Activated CD4-positive, alpha-beta T cell treated with anti-CD3 and anti-CD28 coated beads for 24 hours (primary cell): ENCODE measurements at regions not wholly inside any gene's neighbourhood (a gene's known extent, or its start where the extent isn't known, plus 50 kb on each side); places are given as distances from the start of the nearest gene placed in this dataset.

ENCODE experiments used
- DNase-seq, 2 donors: peaks; one replicate each; pipeline ENCODE4 v3.0.0-alpha.2; 2020; ENCODE audit warnings: low read depth in 2 of 2

GRCh38 chr16:86977076-86977676 lies 340.0 kb downstream of the C16orf95 start:
- no peak for DNase-seq

- no peak for DNase-seq
These were observed 338.7 kb downstream of the C16orf95 start for GRCh38 chr16:86978445-86979030.

DNA sequence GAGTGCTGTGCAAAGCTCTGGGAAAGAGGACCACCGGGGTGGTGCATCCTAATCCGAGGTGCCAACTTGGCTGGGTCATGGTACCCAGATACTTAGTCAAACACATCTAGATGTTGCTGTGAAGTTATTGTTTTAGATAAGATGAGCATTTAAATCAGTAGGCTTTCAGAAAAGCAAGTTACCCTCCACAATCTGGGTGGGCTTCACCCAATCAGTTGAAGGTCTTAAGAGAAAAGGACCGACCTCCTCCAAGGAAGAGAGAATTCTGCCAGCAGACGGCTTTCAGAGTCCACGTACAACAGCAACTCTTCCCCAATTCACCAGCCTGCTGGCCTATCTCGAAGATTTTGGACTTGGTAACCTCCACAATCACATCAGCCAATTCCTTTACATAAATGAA lies 338.1 kb downstream of the C16orf95 start:
- no peak for DNase-seq

GRCh38 chr16:86979984-86980553 lies 337.1 kb downstream of the C16orf95 start:
- no peak for DNase-seq

GRCh38 chr16:86980644-86981043 lies 336.5 kb downstream of the C16orf95 start:
- no peak for DNase-seq

DNA sequence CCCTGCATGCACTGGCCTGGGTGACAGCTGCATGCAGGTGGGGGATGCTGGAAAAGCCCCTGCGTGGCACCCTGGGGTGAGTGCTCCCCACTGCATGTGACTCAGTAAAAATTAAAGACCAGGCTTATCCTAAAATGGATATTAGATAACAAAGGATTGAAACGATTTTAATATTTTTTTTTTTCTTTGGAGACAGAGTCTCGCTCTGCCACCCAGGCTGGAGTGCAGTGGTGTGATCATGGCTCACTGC lies 334.9 kb downstream of the C16orf95 start:
- no peak for DNase-seq

- DNase-seq, result no peak
These were observed 334.3 kb downstream of the C16orf95 start for GRCh38 chr16:86982912-86983311.

GRCh38 chr16:86983621-86984020 lies 333.6 kb downstream of the C16orf95 start:
- no peak for DNase-seq

DNA sequence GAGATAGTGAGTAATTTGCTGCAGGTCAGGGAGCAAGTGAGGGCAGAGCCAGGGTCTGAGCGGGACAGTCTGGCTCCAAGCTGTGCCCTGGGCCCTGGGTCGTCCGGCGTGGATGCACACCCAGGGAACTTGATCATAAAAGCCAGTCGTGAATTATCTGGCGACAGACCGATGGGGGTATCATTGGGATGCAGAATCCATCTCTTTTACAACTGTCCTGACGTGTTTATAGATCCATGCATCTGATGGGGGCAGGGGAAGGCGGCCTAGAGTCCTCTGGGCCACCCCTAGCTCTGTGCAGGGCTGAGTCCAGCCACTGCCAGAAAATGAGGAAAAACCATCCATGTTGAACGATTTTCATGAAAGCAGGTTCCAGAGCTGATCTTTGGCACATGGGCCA lies 332.8 kb downstream of the C16orf95 start:
- no peak for DNase-seq

DNA sequence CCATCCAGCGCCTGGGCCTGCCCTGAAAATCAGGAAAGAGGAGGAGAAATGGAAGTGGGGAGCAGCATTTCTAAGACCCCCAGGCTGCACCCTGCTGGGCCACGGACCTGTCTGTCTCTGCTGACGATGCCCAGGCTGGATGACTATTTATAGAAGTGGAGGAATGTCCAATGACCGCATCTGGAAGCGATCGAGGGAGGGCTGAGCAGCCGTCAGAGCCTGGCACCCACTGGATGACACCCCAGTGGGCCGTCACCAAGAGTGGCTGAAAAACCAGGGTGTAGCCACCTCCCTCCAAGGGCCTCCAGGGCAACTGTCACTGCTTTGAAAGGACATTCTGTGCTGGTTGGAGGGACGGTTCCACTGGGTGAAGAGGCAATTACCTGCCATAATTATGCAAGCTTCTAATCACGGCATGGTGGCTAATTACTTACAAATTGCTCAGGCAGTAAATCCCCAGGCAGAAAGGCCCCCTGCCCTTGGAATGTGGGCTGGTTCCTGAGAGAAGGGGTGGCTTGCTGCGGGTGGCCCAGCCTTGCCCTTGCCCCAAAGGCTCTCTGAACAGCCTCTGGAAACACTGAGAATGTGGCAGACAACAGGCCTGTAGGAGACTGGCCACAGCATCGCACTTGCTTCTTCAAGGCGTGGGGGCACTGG lies 332.1 kb downstream of the C16orf95 start:
- DNase-seq, result no peak

GRCh38 chr16:86985648-86986015 lies 331.6 kb downstream of the C16orf95 start:
- no peak for DNase-seq

DNA sequence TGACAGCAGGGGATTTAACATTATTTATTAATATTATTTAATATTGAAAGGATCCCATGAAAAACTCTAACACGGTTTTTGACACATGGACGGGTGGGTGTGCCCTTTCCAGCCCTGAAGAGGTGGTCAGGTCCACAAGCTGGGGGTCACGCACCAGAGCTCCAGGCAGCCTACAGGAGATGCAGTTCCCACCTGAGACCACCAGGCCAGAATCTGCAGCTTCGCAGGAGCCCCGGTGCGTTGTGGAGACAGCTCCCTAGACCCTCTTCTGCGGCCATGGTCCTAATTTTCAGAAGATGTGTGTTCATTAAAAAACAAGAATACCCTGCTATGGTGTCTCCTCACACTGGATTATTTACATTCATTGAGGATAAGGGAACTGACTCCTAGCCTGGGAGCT lies 331.1 kb downstream of the C16orf95 start:
- no peak for DNase-seq

- DNase-seq, result no peak
These were observed 330.2 kb downstream of the C16orf95 start for GRCh38 chr16:86986809-86987487.

- no peak for DNase-seq
These were observed 329.2 kb downstream of the C16orf95 start for GRCh38 chr16:86987746-86988670.

DNA sequence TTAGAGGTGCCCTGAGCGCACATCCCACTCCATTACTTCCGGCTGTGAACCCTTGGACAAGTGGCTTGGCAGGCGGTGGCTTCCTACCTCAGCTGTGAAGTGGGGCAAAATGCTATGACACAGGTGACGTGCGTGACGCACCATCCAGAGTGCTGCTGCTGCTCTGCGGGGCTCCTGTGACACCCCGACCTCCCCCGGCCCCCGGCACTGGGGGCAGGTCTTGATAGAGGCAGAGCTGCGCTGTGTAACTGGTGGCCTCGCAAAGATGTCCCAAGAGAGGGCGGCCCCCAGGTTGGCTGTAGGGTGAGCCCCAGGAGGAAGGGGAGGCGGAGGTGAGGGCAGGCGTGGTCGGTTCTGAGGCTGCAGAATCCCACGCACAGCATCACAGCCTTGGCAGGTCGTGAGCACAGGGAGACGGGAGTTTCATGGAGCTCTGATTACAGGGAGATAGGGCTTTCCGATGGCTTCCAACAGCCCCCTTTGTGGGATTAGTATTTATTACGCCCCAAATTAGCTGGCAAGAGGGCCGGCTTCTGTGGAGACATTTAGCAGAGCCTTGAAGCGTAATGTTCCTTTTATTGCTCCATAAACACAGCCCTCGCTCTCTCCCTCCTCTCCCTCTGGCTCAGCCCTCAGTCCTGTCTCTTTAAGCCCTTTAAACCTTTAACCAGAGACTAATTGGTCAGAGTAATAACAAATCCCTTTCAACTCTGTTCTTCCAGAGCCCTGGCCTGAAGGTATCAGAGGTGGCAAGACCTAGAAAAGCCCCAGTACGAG lies 328.1 kb downstream of the C16orf95 start:
- no peak for DNase-seq

- no peak for DNase-seq
These were observed 326.7 kb downstream of the C16orf95 start for GRCh38 chr16:86990451-86990850.

DNA sequence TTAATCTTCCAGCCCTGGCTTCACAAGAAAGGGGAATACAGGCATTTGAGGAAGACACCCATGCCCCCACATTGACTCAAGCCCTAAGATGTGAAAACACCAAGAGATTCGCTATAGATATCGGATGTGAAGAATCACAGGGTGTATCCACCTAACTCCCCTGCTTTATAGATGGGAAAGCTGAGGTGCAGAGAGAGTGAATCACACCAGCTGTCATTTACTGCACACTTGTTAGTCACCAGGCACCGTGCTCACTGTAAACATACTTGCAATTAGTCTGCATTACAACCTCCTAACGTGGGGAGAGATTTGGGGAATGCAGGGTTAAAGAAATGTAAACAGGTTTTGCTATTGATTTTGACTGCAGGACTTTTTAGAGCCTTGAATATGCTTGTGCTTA lies 325.5 kb downstream of the C16orf95 start:
- no peak for DNase-seq

DNA sequence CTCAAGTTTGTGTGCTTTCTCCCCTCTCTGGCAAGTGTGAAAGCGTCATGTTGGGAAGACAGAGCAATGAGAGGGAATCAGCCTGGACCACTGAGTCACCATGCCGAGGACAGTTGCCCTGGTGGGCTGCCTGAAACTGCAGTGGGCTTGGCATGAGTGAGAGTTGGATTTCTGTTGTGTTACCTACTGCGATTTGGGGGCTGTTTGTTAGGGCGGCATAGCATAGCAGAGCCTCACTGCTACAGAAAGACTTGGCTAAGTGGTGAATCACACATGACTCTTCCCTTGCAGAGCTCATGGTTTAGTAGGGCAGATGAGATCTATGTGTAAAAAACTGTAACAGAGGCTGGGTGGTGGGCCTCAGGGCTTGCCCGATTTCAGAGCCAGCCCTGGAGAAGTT lies 324.6 kb downstream of the C16orf95 start:
- DNase-seq, result no peak

- no peak for DNase-seq
These were observed 323.6 kb downstream of the C16orf95 start for GRCh38 chr16:86993426-86994110.

DNA sequence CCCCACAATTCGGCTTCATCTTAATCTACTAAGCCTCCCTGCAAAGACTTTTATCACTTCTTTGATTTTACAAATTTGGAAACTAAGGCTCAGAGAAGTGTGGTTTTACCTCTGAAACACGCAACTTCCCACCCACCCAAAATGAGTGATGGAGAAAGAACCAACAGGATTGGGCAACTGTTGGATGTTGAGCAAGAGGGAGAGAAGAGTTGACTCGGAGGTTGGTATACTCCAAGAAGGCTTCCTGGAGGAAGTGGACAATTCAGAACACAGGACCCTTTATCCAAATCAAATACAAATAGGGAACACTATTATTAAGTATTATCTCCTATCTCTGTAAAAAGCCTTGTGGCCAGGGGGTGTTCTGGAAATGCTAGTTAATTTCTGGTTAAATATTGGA lies 323.0 kb downstream of the C16orf95 start:
- no peak for DNase-seq
